Gastroesophageal sphincter (tissue), 4 donors: ENCODE measurements at regions not wholly inside any gene's neighbourhood (a gene's known extent, or its start where the extent isn't known, plus 50 kb on each side); places are given as distances from the start of the nearest gene placed in this dataset.

Experiments used
- ATAC-seq: fragments of 150-250 bp; one replicate; pipeline ENCODE4 v1.9.1; 2016; ENCODE audit warnings: mild to moderate bottlenecking, moderate library complexity
- H3K27ac ChIP-seq, 4 donors: fragments of 200-600 bp; sonication (generic) in 3 of 4; 1 replicate in 3 of 4; 2 replicates in 1 of 4; pipeline ENCODE4 v1.5.1; 2016 to 2019
- H3K27me3 ChIP-seq: fragments of 200-600 bp; sonication (generic); one replicate; pipeline ENCODE4 v1.5.1; 2019
- H3K36me3 ChIP-seq, 2 donors: fragments of 200-600 bp; sonication (generic); one replicate each; pipeline ENCODE4 v1.5.1; 2019; ENCODE audit warnings: control low read depth in 1 of 2
- H3K4me1 ChIP-seq, 3 donors: fragments of 200-600 bp; sonication (generic); 1 replicate in 2 of 3; 2 replicates in 1 of 3; pipeline ENCODE4 v1.5.1; 2016 to 2019; ENCODE audit warnings: control low read depth in 2 of 3
- H3K4me3 ChIP-seq, 2 donors: fragments of 200-600 bp; sonication (generic); one replicate each; pipeline ENCODE4 v1.5.1; 2019; ENCODE audit warnings: mild to moderate bottlenecking in 1 of 2, moderate library complexity in 1 of 2
- H3K9me3 ChIP-seq, 3 donors: fragments of 200-600 bp; sonication (generic); one replicate each; pipeline ENCODE4 v1.5.1; 2017 to 2019; ENCODE audit warnings: control low read depth in 2 of 3
- CTCF ChIP-seq, 4 experiments: fragments of 200-600 bp in 2 of 4; fragments of 450-650 bp in 2 of 4; sonication (generic) in 1 of 4; IDR thresholded peaks; one replicate each; pipeline ENCODE4 v1.5.1; 2017 to 2019; ENCODE audit warnings: antibody characterized with exemption in 4 of 4, mild to moderate bottlenecking in 2 of 4, moderate library complexity in 2 of 4
- EP300 ChIP-seq: sonication (generic); formaldehyde crosslinking; IDR thresholded peaks from one replicate; pipeline ENCODE4 v1.6.1; 2017; ENCODE audit warnings: antibody characterized with exemption, mild to moderate bottlenecking
- POLR2A ChIP-seq, 2 donors: fragments of 450-650 bp; IDR thresholded peaks; one replicate each; pipeline ENCODE4 v1.6.1; 2017; ENCODE audit warnings: antibody characterized with exemption in 2 of 2, mild to moderate bottlenecking in 2 of 2, moderate library complexity in 1 of 2
- POLR2AphosphoS5 ChIP-seq: sonication (generic); formaldehyde crosslinking; IDR thresholded peaks from one replicate; pipeline ENCODE4 v1.6.1; 2017; ENCODE audit warnings: antibody characterized with exemption
- WGBS, 2 donors: methylation state at CpG; one replicate each; pipeline ENCODE4 v1.1.5; 2018; ENCODE audit warnings: low coverage in 1 of 2; 5-methylcytosine and 5-hydroxymethylcytosine counted together

GRCh38 chr17:11121341-11121985 is 119.5 kb upstream of the SHISA6 start:
- no peak for ATAC-seq
- H3K9me3 ChIP-seq = no peaks in the 10 kb centered on the region
- WGBS, 2 donors = 26 to 31% methylated on average over 10 of the region's 10 CpGs
- H3K4me3 ChIP-seq = no peak overlapping the region
- no peaks in the 10 kb centered on the region for H3K4me1 ChIP-seq
- H3K36me3 ChIP-seq = no peaks in the 10 kb centered on the region
- H3K27ac ChIP-seq = no peak overlapping the region
- H3K27me3 ChIP-seq = no peaks in the 10 kb centered on the region
- TF ChIP-seq POLR2A (IDR thresholded peaks at IDR 0.05) (no peak), CTCF (IDR thresholded peaks at IDR 0.05) (no peak), POLR2AphosphoS5 (no peak), EP300 (no peak)

DNA sequence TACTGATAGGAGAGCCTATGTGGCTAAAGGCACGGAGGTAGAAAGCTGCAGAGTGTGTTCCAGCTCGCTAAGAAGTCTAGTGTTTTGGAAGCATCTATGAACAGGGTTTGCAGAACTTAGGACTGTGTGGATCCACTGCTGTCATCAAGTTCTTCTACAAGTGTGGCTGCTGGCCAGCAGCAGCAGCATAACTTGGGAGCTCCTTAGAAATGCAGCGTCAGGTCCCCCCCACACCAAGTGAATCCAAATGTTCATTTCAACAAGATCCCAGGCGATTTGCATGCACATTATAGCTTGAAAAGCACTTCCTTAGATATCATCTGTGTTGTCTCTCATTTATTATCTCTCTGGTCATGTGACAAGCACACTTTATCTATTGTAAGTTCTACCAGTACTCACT is 131.9 kb upstream of the SHISA6 start:
- TF ChIP-seq EP300 (no peak), POLR2A (IDR thresholded peaks at IDR 0.05) (no peak)
- Histone ChIP-seq H3K27ac (no peak overlapping the region), H3K4me3 (no peak overlapping the region), H3K4me1 (no peaks in the 10 kb centered on the region), H3K9me3 (peaks cover 0 to 5% (median 0%) of the 10 kb centered on the region in 3 donors), H3K27me3 (no peaks in the 10 kb centered on the region), H3K36me3 (no peaks in the 10 kb centered on the region)
- ATAC-seq = no peak
- 59 to 73% methylated on average over 3 to 4 of the region's 4 CpGs for WGBS, 2 donors

GRCh38 chr17:11105141-11105540 is 135.9 kb upstream of the SHISA6 start:
- TF ChIP-seq POLR2A (IDR thresholded peaks at IDR 0.05) (no peak), EP300 (no peak), CTCF (IDR thresholded peaks at IDR 0.05) (no peak), POLR2AphosphoS5 (no peak)
- no peak for ATAC-seq

DNA sequence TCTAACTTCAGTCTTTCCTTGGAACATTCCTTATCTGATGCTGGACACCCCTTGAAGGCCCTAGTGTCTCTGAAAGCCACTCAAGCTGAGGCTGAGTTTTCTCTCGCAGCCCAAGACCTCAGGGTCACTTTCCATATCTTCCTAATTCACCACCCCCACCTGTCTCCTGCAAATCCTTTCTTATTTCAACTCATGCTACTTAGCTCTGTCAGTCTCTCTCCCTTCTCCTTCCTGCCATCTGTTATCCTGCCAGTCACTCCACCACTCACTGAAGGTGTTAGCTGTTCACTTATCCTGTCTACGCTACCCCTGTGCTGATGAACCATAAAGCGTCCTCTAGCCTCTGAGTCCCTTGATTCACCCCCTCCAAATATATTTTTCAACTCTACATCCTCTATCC is 143.9 kb upstream of the SHISA6 start:
- no peak for TF ChIP-seq CTCF (IDR thresholded peaks at IDR 0.05)
- no peak for TF ChIP-seq EP300
- no peak for TF ChIP-seq POLR2AphosphoS5
- no peak for TF ChIP-seq POLR2A (IDR thresholded peaks at IDR 0.05)
- Histone ChIP-seq H3K4me1 (no peaks in the 10 kb centered on the region), H3K9me3 (peaks cover 0 to 10% (median 0%) of the 10 kb centered on the region in 3 donors), H3K36me3 (no peaks in the 10 kb centered on the region), H3K27me3 (peaks cover 7% of the 10 kb centered on the region), H3K4me3 (no peak overlapping the region), H3K27ac (no peak overlapping the region)
- 49 to 78% methylated on average over 3 of the region's 3 CpGs for WGBS, 2 donors
- no peak for ATAC-seq

More at GRCh38 chr17:11105141-11105540, 135.9 kb upstream of the SHISA6 start:
- Histone ChIP-seq H3K9me3 (no peaks in the 10 kb centered on the region), H3K27me3 (no peaks in the 10 kb centered on the region), H3K4me1 (no peaks in the 10 kb centered on the region), H3K27ac (no peak overlapping the region), H3K4me3 (no peak overlapping the region), H3K36me3 (no peaks in the 10 kb centered on the region)

DNA sequence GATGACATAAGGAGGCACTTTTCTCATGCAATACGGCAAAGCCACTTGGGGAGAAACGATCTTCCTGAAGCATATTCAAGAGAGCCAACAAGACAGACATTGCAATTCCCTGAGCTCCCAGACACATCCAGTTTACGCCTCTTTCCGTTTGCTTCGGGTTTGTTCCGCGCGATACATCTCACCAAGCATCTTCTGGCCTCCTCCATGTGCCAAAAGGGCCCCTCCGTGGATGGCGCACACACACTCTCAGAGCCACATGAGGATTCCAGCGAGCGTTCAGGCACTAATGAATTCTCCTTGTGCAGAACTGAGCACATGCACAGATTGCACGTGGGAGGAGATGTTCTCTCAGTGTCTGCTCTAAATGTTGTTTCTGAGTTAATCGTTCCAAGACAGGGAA is 146.7 kb upstream of the SHISA6 start:
- 81 to 90% methylated on average over 9 to 13 of the region's 14 CpGs for WGBS, 2 donors
- no peak for TF ChIP-seq CTCF (IDR thresholded peaks at IDR 0.05)
- TF ChIP-seq POLR2AphosphoS5 = no peak
- no peak for TF ChIP-seq EP300
- TF ChIP-seq POLR2A (IDR thresholded peaks at IDR 0.05) = no peak
- Histone ChIP-seq H3K27ac (no peak overlapping the region), H3K9me3 (peaks cover 0 to 10% (median 0%) of the 10 kb centered on the region in 3 donors), H3K27me3 (peaks cover 7% of the 10 kb centered on the region), H3K4me3 (no peak overlapping the region), H3K4me1 (no peaks in the 10 kb centered on the region), H3K36me3 (no peaks in the 10 kb centered on the region)
- ATAC-seq = no peak
